GM12878 (cell line): ENCODE measurements at regions not wholly inside any gene's neighbourhood (a gene's known extent, or its start where the extent isn't known, plus 50 kb on each side); places are given as distances from the start of the nearest gene placed in this dataset.

Experiments used
- ATAC-seq: fragments of 200-7000 bp; cut with Tn5 transposase; 3 replicates; pipeline ENCODE4 v1.9.1; 2020; ENCODE audit warnings: mild to moderate bottlenecking, moderate library complexity
- BruUV-seq: library from RNA; stranded (reverse); fragments of 400-500 nt; replicated peaks from 2 replicates; lab custom pipeline; 2021; lab: Mats Ljungman, UMichigan
- CTCF ChIA-PET: fragments of 300-600 bp; sonication (Branson Sonifier 250); formaldehyde crosslinking; extraction: SDS; loops from one replicate; lab custom pipeline; 2021; ENCODE audit warnings: inconsistent platforms; lab: Yijun Ruan, JAX
- POLR2A ChIA-PET: fragments of 350-600 bp; formaldehyde crosslinking; extraction: SDS; loops from one replicate; lab custom pipeline; 2021; ENCODE audit warnings: inconsistent platforms; lab: Charles Lee
- RAD21 ChIA-PET: fragments of 300-600 bp; sonication (Branson Sonifier 250); formaldehyde crosslinking; loops from one replicate; lab custom pipeline; 2023; ENCODE audit warnings: antibody characterized with exemption; ENCODE audit not compliant: unreplicated experiment; lab: Charles Lee
- SMC1A ChIA-PET: fragments of 300-600 bp; sonication (Branson Sonifier 250); formaldehyde crosslinking; loops from one replicate; lab custom pipeline; 2023; ENCODE audit not compliant: unreplicated experiment, uncharacterized antibody; lab: Charles Lee
- DNase-seq: peaks from one replicate; pipeline ENCODE4 v3.0.0-alpha.2; 2011; ENCODE audit warnings: low read depth, low spot score
- FAIRE-seq: peaks from 3 replicates; lab custom pipeline; 2011; peaks lifted over from hg19 to GRCh38; lab: Jason Lieb, UNC
- H2AFZ ChIP-seq: 2 replicates; pipeline ENCODE4 v1.6.0; 2011; ENCODE audit warnings: low read depth, low read length, control low read depth; ENCODE audit not compliant: control insufficient read depth
- H3K27ac ChIP-seq: 2 replicates; pipeline ENCODE4 v1.5.1; 2011; ENCODE audit warnings: control low read depth; ENCODE audit not compliant: control insufficient read depth, insufficient read depth
- H3K27me3 ChIP-seq, 2 experiments: replicated peaks in 1 of 2; 2 replicates each; pipeline versions ENCODE4 v1.6.0 to v1.6.1; 2011; ENCODE audit warnings: low read length in 1 of 2; ENCODE audit not compliant: control insufficient read depth in 2 of 2, insufficient read depth in 2 of 2
- H3K36me3 ChIP-seq, 2 experiments: 2 replicates each; pipeline ENCODE4 v1.5.1; 2011; ENCODE audit warnings: low read length in 1 of 2; ENCODE audit not compliant: control insufficient read depth in 2 of 2, insufficient read depth in 2 of 2
- H3K4me1 ChIP-seq: 2 replicates; pipeline ENCODE4 v1.6.1; 2011; ENCODE audit warnings: mild to moderate bottlenecking, low read length, moderate library complexity, mixed read lengths; ENCODE audit not compliant: control insufficient read depth, insufficient read depth
- H3K4me2 ChIP-seq: 2 replicates; pipeline ENCODE4 v1.6.0; 2011; ENCODE audit warnings: control low read depth; ENCODE audit not compliant: control insufficient read depth, insufficient read depth
- H3K4me3 ChIP-seq: fragments of 200-600 bp; sonication (generic); 2 replicates; pipeline ENCODE4 v1.5.1; 2016
- H3K79me2 ChIP-seq: 2 replicates; pipeline ENCODE4 v1.6.0; 2011; ENCODE audit warnings: low read length; ENCODE audit not compliant: control insufficient read depth, insufficient read depth
- H3K9ac ChIP-seq: 2 replicates; pipeline ENCODE4 v1.8.0; 2011; ENCODE audit warnings: low read length, control low read depth, mixed read lengths; ENCODE audit not compliant: control insufficient read depth, insufficient read depth
- H3K9me3 ChIP-seq: replicated peaks from 3 replicates; pipeline ENCODE4 v1.5.1; 2011; ENCODE audit warnings: mild to moderate bottlenecking, low read length; ENCODE audit not compliant: control insufficient read depth, insufficient read depth
- H4K20me1 ChIP-seq: 2 replicates; pipeline ENCODE4 v1.6.0; 2011; ENCODE audit not compliant: control insufficient read depth, insufficient read depth
- BMI1 ChIP-seq: fragments of 450-650 bp; IDR thresholded peaks from 2 replicates; pipeline ENCODE4 v1.6.1; 2016; ENCODE audit warnings: mild to moderate bottlenecking, moderate library complexity, borderline replicate concordance
- E2F4 ChIP-seq: IDR thresholded peaks from 2 replicates; pipeline ENCODE4 v1.6.1; 2012; ENCODE audit warnings: low read depth, low read length, improper control_type of control experiment
- FOS ChIP-seq: IDR thresholded peaks from 3 replicates; pipeline ENCODE4 v1.6.1; 2011; ENCODE audit warnings: borderline replicate concordance; ENCODE audit not compliant: insufficient read length; ENCODE audit errors: extremely low read depth
- PAX8 ChIP-seq: fragments of 450-650 bp; IDR thresholded peaks from 2 replicates; pipeline ENCODE4 v1.6.1; 2017; ENCODE audit warnings: mild to moderate bottlenecking, moderate library complexity
- POU2F2 ChIP-seq: IDR thresholded peaks from 3 replicates; pipeline ENCODE4 v1.6.1; 2011; ENCODE audit warnings: low read depth, mild to moderate bottlenecking, low read length, borderline replicate concordance
- SIN3A ChIP-seq: IDR thresholded peaks from 2 replicates; pipeline ENCODE4 v1.6.1; 2012; ENCODE audit warnings: low read depth, low read length, improper control_type of control experiment
- SRF ChIP-seq, 2 experiments: IDR thresholded peaks; 2 replicates each; pipeline ENCODE4 v1.6.1; 2011; ENCODE audit warnings: low read depth in 2 of 2, low read length in 2 of 2, mild to moderate bottlenecking in 1 of 2, moderate library complexity in 1 of 2
- ZNF24 ChIP-seq: fragments of 450-650 bp; IDR thresholded peaks from 2 replicates; pipeline ENCODE4 v1.6.1; 2017; ENCODE audit warnings: antibody characterized with exemption, mild to moderate bottlenecking
- ZNF274 ChIP-seq: IDR thresholded peaks from one replicate; pipeline ENCODE4 v1.8.0; 2011; ENCODE audit not compliant: insufficient read length, insufficient read depth
- in situ Hi-C: fragments of 300-500 bp; cut with MboI; formaldehyde crosslinking; loops from 9 replicates; pipeline ENCODE4 v1.14.3; 2018; ENCODE audit warnings: mixed read lengths
- intact Hi-C: fragments of 100-400 bp; cut with micrococcal nuclease; formaldehyde crosslinking; loops from one replicate; pipeline ENCODE4 v1.14.2; 2022; ENCODE audit not compliant: unreplicated experiment
- TF ChIP-seq, protein P1 (sequence below): fragments of 450-650 bp; IDR thresholded peaks from 2 replicates; pipeline ENCODE4 v1.6.1; 2017; ENCODE audit warnings: mild to moderate bottlenecking, moderate library complexity
- TF ChIP-seq, protein P2 (sequence below): fragments of 450-650 bp; IDR thresholded peaks from 2 replicates; pipeline ENCODE4 v1.6.1; 2017; ENCODE audit warnings: mild to moderate bottlenecking, moderate library complexity
- TF ChIP-seq, protein P3 (sequence below): fragments of 450-650 bp; IDR thresholded peaks from 2 replicates; pipeline ENCODE4 v1.6.1; 2016; ENCODE audit warnings: mild to moderate bottlenecking, moderate library complexity, borderline replicate concordance

DNA sequence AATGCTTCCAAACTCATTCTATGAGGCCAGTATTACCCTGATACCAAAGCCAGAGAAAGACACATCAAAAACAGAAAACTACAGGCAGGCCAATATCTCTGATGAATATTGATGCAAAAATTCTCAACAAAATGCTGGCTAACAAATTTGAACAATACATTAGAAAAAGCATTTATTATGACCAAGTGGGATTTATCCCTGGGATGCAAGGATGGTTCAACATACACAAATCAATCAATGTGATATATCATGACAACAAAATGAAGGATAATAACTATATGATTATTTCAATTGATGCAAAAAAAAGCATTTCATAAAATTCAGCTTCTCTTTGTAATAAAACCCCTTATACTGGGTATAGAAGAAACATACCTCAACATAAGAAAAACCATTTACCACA, 550.9 kb downstream of the ADCYAP1 start:
- in situ Hi-C loops (no loop called here), intact Hi-C loops (no loop called here)
- no peaks in the 10 kb centered on the region for H3K4me1 ChIP-seq
- no peak overlapping the region for H3K9ac ChIP-seq
- H3K9me3 ChIP-seq = no peaks in the 10 kb centered on the region
- no peak for ATAC-seq
- no peaks in the 10 kb centered on the region for H3K27me3 ChIP-seq
- no peak overlapping the region for H3K27ac ChIP-seq
- RAD21 ChIA-PET = no interaction called here
- BruUV-seq = no TSS peak
- H2AFZ ChIP-seq = no peak overlapping the region
- POLR2A ChIA-PET = no interaction called here
- SMC1A ChIA-PET = no interaction called here
- CTCF ChIA-PET = no interaction called here
- H3K79me2 ChIP-seq = no peaks in the 10 kb centered on the region
- no peak for DNase-seq
- H3K36me3 ChIP-seq = no peaks in the 10 kb centered on the region
- no peaks in the 10 kb centered on the region for H4K20me1 ChIP-seq
- no peak overlapping the region for H3K4me2 ChIP-seq
- no peak for FAIRE-seq
- H3K4me3 ChIP-seq = no peak overlapping the region
- TF ChIP-seq POU2F2 = no peak
- no peak for TF ChIP-seq ZNF24
- no peak for TF ChIP-seq FOS
- no peak for TF ChIP-seq SRF (IDR thresholded peaks at IDR 0.05; ENCODE audit: low read depth in 2 of 2, low read length in 2 of 2)
- TF ChIP-seq, protein P1, sequence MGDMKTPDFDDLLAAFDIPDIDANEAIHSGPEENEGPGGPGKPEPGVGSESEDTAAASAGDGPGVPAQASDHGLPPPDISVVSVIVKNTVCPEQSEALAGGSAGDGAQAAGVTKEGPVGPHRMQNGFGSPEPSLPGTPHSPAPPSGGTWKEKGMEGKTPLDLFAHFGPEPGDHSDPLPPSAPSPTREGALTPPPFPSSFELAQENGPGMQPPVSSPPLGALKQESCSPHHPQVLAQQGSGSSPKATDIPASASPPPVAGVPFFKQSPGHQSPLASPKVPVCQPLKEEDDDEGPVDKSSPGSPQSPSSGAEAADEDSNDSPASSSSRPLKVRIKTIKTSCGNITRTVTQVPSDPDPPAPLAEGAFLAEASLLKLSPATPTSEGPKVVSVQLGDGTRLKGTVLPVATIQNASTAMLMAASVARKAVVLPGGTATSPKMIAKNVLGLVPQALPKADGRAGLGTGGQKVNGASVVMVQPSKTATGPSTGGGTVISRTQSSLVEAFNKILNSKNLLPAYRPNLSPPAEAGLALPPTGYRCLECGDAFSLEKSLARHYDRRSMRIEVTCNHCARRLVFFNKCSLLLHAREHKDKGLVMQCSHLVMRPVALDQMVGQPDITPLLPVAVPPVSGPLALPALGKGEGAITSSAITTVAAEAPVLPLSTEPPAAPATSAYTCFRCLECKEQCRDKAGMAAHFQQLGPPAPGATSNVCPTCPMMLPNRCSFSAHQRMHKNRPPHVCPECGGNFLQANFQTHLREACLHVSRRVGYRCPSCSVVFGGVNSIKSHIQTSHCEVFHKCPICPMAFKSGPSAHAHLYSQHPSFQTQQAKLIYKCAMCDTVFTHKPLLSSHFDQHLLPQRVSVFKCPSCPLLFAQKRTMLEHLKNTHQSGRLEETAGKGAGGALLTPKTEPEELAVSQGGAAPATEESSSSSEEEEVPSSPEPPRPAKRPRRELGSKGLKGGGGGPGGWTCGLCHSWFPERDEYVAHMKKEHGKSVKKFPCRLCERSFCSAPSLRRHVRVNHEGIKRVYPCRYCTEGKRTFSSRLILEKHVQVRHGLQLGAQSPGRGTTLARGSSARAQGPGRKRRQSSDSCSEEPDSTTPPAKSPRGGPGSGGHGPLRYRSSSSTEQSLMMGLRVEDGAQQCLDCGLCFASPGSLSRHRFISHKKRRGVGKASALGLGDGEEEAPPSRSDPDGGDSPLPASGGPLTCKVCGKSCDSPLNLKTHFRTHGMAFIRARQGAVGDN = no peak
- TF ChIP-seq, protein P2, sequence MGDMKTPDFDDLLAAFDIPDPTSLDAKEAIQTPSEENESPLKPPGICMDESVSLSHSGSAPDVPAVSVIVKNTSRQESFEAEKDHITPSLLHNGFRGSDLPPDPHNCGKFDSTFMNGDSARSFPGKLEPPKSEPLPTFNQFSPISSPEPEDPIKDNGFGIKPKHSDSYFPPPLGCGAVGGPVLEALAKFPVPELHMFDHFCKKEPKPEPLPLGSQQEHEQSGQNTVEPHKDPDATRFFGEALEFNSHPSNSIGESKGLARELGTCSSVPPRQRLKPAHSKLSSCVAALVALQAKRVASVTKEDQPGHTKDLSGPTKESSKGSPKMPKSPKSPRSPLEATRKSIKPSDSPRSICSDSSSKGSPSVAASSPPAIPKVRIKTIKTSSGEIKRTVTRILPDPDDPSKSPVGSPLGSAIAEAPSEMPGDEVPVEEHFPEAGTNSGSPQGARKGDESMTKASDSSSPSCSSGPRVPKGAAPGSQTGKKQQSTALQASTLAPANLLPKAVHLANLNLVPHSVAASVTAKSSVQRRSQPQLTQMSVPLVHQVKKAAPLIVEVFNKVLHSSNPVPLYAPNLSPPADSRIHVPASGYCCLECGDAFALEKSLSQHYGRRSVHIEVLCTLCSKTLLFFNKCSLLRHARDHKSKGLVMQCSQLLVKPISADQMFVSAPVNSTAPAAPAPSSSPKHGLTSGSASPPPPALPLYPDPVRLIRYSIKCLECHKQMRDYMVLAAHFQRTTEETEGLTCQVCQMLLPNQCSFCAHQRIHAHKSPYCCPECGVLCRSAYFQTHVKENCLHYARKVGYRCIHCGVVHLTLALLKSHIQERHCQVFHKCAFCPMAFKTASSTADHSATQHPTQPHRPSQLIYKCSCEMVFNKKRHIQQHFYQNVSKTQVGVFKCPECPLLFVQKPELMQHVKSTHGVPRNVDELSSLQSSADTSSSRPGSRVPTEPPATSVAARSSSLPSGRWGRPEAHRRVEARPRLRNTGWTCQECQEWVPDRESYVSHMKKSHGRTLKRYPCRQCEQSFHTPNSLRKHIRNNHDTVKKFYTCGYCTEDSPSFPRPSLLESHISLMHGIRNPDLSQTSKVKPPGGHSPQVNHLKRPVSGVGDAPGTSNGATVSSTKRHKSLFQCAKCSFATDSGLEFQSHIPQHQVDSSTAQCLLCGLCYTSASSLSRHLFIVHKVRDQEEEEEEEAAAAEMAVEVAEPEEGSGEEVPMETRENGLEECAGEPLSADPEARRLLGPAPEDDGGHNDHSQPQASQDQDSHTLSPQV = no peak
- no peak for TF ChIP-seq PAX8
- no peak for TF ChIP-seq E2F4
- no peak for TF ChIP-seq ZNF274
- TF ChIP-seq, protein P3, sequence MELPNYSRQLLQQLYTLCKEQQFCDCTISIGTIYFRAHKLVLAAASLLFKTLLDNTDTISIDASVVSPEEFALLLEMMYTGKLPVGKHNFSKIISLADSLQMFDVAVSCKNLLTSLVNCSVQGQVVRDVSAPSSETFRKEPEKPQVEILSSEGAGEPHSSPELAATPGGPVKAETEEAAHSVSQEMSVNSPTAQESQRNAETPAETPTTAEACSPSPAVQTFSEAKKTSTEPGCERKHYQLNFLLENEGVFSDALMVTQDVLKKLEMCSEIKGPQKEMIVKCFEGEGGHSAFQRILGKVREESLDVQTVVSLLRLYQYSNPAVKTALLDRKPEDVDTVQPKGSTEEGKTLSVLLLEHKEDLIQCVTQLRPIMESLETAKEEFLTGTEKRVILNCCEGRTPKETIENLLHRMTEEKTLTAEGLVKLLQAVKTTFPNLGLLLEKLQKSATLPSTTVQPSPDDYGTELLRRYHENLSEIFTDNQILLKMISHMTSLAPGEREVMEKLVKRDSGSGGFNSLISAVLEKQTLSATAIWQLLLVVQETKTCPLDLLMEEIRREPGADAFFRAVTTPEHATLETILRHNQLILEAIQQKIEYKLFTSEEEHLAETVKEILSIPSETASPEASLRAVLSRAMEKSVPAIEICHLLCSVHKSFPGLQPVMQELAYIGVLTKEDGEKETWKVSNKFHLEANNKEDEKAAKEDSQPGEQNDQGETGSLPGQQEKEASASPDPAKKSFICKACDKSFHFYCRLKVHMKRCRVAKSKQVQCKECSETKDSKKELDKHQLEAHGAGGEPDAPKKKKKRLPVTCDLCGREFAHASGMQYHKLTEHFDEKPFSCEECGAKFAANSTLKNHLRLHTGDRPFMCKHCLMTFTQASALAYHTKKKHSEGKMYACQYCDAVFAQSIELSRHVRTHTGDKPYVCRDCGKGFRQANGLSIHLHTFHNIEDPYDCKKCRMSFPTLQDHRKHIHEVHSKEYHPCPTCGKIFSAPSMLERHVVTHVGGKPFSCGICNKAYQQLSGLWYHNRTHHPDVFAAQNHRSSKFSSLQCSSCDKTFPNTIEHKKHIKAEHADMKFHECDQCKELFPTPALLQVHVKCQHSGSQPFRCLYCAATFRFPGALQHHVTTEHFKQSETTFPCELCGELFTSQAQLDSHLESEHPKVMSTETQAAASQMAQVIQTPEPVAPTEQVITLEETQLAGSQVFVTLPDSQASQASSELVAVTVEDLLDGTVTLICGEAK = no peak
- TF ChIP-seq BMI1 = no peak
- no peak for TF ChIP-seq SIN3A
